HFFc6 (cell line): ENCODE measurements at regions not wholly inside any gene's neighbourhood (a gene's known extent, or its start where the extent isn't known, plus 50 kb on each side); places are given as distances from the start of the nearest gene placed in this dataset.

Source experiments
- DNase-seq: peaks from one replicate; pipeline ENCODE4 v3.0.0-alpha.2; 2018
- H3K27ac Mint-ChIP-seq: 2 replicates; pipeline ENCODE4 v1.8.0; 2020; ENCODE audit warnings: mild to moderate bottlenecking, mixed read lengths
- H3K27me3 Mint-ChIP-seq: 2 replicates; pipeline ENCODE4 v1.8.0; 2021; ENCODE audit warnings: mild to moderate bottlenecking, moderate library complexity, mixed read lengths; ENCODE audit not compliant: insufficient read depth
- H3K36me3 Mint-ChIP-seq: 2 replicates; pipeline ENCODE4 v1.8.0; 2021; ENCODE audit warnings: low read depth, mixed read lengths
- H3K4me1 Mint-ChIP-seq: 2 replicates; pipeline ENCODE4 v1.8.0; 2020; ENCODE audit warnings: low read depth, mixed read lengths
- H3K4me3 Mint-ChIP-seq: 2 replicates; pipeline ENCODE4 v1.8.0; 2020; ENCODE audit warnings: mild to moderate bottlenecking, moderate library complexity, mixed read lengths
- H3K9me3 Mint-ChIP-seq: 2 replicates; pipeline ENCODE4 v1.8.0; 2020; ENCODE audit warnings: mild to moderate bottlenecking, mixed read lengths
- CTCF ChIP-seq: fragments of 200-600 bp; sonication (generic); IDR thresholded peaks from 2 replicates; pipeline ENCODE4 v1.5.0; 2021; ENCODE audit warnings: antibody characterized with exemption, mild to moderate bottlenecking

DNA sequence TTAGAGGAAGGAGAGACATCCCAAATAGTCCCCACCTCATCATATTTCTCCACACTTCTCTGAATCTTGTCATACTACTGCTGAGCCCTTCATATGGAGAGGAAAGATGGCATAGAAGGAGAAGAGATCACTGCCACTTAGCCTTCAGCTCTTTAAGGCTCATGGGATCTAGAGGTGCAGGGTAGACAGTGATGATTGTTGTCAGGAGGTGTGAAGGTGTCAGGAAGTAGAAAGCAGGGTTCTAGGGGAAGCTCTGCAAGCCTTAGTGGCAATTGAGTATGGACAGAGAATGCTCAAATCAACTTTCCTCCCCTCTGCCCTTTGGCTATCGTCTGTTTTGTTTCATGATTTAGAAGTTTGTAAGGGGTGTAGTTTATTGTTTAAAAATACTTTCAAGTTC is 505.7 kb downstream of the ZNF608 start:
- Mint-ChIP-seq H3K4me1 (no peaks in the 10 kb centered on the region), H3K27me3 (no peaks in the 10 kb centered on the region; the same call in 1 of the 2 replicates), H3K36me3 (no peaks in the 10 kb centered on the region), H3K4me3 (no peak overlapping the region), H3K27ac (no peak overlapping the region), H3K9me3 (peaks cover 35% of the 10 kb centered on the region)
- TF ChIP-seq CTCF: no peak
- no peak for DNase-seq

DNA sequence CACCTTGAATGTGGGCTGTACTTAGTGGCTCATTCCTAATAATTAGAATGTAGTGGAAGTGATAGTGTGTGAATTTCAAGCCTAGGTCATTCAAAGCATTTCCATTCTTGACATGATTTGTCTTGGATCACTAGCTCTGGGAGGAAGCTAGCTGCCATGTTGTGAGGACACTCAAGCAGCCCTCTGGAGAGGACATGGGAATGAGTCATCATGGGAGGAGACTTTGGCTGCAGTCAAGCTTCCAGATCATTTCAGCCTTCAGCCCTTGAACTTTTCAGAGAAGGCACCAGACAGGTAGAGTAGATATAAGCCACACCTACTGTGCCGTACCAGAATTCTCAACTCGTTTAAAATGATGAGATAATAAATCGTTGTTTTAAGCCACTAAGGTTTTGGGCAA is 506.9 kb downstream of the ZNF608 start:
- Mint-ChIP-seq H3K27ac (no peak overlapping the region), H3K27me3 (no peaks in the 10 kb centered on the region; the same call in none of the 2 replicates), H3K4me3 (no peak overlapping the region), H3K36me3 (no peaks in the 10 kb centered on the region), H3K4me1 (no peaks in the 10 kb centered on the region), H3K9me3 (peaks cover 24% of the 10 kb centered on the region)
- TF ChIP-seq CTCF: no peak
- no peak for DNase-seq

DNA sequence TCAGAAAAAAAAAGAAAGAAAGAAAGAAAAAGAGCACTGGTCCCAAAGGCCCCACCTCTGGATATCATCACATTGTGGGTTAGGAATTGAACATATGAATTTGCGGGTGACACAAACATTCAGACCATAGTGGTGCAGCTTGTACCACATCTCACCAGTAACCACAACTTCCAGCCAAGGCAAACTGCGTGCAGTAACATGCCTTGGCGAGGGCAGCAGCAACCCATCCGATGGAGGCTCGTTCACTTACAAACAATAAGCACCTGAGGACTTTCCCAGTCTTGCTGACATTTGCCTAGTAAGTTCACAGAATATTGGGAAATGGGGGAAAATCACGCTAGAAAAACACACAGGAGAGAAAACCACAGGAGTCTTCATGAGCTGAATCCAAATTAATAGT is 508.1 kb downstream of the ZNF608 start:
- no peak for TF ChIP-seq CTCF
- H3K4me3 Mint-ChIP-seq: no peak overlapping the region
- no peak for DNase-seq
- no peaks in the 10 kb centered on the region for H3K4me1 Mint-ChIP-seq
- H3K9me3 Mint-ChIP-seq: peaks cover 18% of the 10 kb centered on the region
- H3K27me3 Mint-ChIP-seq: no peaks in the 10 kb centered on the region; the same call in none of the 2 replicates
- H3K27ac Mint-ChIP-seq: no peak overlapping the region
- H3K36me3 Mint-ChIP-seq: no peaks in the 10 kb centered on the region

DNA sequence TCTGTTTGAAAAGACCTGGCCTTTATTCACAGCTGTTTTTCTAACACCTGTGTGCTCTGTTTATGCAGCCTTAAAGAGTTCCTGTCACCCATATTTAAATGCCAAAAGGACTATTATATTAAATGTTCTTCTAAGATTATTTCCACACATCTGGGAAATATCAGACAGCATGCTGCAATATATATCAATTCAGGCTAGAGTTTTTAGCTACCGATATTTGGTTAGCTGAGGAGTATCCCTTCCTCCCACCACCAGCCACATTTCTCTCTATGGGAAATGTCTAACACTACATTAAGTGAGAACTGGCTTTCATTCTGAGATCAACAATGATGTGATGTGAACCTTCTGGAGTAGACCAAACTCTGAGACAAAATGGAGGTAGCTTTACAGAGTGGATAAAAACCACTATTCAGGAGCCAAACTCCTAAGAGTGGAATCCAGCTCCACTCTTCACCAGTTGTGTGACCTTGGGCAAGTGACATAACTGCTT is 509.2 kb downstream of the ZNF608 start:
- Mint-ChIP-seq H3K4me3 (no peak overlapping the region), H3K4me1 (no peaks in the 10 kb centered on the region), H3K27ac (no peak overlapping the region), H3K9me3 (peaks cover 14% of the 10 kb centered on the region), H3K36me3 (no peaks in the 10 kb centered on the region), H3K27me3 (no peaks in the 10 kb centered on the region; the same call in none of the 2 replicates)
- no peak for DNase-seq
- no peak for TF ChIP-seq CTCF

- no peak overlapping the region for H3K4me3 Mint-ChIP-seq
- peaks cover 14% of the 10 kb centered on the region for H3K9me3 Mint-ChIP-seq
- H3K4me1 Mint-ChIP-seq: no peaks in the 10 kb centered on the region
- H3K27ac Mint-ChIP-seq: no peak overlapping the region
- no peak for TF ChIP-seq CTCF
- no peaks in the 10 kb centered on the region; the same call in none of the 2 replicates for H3K27me3 Mint-ChIP-seq
- no peak for DNase-seq
- no peaks in the 10 kb centered on the region for H3K36me3 Mint-ChIP-seq
Measured at GRCh38 chr5:124236361-124237205, 509.9 kb downstream of the ZNF608 start.
